ENCODE measurements at regions not wholly inside any gene's neighbourhood (a gene's known extent, or its start where the extent isn't known, plus 50 kb on each side); places are given as distances from the start of the nearest gene placed in this dataset.

GRCh38 chr20:6509374-6509773 is 258.1 kb upstream of the BMP2 start:
- TF ChIP-seq CTCF (IDR thresholded peaks at IDR 0.05): no peak
- no peak for TF ChIP-seq POLR2A (IDR thresholded peaks at IDR 0.05)
- TF ChIP-seq POLR2AphosphoS5 (IDR thresholded peaks at IDR 0.05): no peak
- TF ChIP-seq EP300 (IDR thresholded peaks at IDR 0.05): no peak
